ENCODE measurements at regions not wholly inside any gene's neighbourhood (a gene's known extent, or its start where the extent isn't known, plus 50 kb on each side); places are given as distances from the start of the nearest gene placed in this dataset.

DNA sequence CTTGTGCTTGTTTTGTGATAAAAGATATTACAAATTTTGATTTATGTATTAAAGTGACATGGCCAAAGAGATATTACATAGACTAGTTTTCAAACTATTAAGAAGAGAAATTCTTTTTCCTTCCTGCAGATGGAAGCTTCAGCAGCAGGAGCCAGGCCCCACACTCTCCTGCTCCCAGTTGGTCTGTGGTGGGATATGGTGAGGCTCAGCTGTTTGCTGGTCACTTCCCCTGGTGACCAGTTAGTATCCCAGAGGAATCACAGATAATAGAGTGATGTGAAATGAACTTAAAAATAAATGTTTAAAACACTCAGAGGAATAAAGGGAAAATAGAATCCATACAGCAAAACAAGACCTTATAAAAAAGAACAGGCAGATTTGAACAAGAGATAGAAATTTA lies 154.7 kb downstream of the KTN1 start:
- no peak for DNase-seq (ENCODE audit: low read depth)

DNA sequence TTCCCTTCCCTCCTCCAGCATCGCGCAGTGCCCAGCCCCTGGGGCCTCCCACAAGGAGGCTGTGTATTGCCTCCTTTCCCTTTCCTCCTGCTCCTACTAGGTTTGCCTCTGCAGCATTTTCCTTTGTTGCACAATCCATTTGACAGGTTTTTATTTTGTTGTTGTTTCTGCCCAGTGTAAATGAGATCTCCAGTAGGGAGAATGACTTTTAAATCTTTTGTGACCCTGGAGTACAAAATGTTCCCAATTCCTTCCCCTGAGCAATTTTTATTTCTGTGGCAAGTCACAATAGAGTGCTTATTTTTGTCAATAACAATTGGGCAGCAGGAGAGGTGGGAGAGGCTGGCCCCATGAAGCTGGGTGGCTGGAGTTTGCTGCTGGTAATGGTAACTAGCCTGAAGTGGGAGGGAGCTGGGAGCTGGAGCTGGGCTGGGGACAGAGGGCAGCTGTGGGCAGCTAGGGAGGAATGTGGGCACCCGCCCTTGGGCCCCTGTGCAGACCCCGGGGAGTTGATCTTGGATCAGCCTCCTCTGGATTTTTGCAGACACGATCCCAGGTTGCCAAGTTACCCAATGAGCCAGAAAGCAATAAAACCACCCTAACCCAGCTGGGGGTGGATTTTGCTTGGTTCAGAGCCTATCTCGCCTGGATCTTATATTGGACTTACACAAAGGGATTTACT lies 160.1 kb downstream of the KTN1 start:
- DNase-seq (ENCODE audit: low read depth): no peak

DNA sequence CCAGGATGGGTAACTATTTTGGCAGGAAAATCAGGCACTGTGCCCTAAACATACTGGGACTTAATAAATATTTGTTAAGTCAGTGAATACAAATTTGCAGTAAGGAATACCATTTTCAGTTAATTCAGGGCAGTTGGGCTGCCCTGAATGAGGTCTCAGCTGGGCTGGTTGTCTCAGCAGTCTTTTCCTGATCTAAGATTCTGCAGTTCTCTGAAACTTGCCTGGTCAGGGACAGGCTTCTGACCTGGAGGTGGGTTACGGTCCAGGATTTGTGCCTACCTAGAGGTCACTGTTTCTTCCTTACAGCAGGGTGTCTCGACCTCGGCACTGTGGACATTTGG lies 160.6 kb downstream of the KTN1 start:
- no peak for DNase-seq (ENCODE audit: low read depth)

DNA sequence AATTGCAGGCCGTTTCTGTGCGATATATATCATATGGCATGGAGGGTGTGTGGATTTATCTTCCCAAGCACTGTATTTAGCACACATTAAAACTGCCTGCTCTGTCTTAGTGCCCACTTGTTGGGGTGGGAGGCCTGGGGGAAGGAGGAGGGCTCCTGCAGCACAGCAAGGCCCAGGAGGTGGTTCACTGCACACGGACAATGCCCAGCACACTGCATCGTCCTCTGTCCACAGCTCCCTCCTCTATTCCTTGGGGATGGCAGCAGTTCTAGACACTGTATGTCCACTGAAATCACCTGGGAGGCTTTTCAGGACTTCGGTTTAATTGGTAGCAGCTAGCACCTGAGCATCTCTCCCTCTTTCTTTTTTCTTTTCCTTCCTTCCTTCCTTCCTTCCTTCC lies 161.2 kb downstream of the KTN1 start:
- DNase-seq (ENCODE audit: low read depth): no peak

DNA sequence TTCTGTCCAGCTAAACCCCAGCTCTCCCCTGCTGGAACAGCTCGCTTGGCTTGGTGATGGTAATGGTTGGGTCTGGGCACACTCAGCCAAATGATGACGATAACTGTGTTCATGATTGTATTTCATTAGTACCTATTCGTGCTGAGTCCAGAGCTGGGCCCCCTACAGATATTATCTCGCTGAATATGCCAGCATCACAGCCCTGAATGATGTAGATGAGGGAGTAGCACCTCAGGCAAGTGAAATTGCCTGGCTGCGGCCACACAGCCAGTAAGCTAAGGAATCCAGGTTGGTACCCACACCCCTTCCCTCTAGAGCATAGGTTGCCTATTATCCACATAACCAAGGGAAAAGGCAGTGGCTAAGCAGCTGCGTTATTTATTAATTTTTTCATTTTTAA lies 163.5 kb downstream of the KTN1 start:
- no peak for DNase-seq (ENCODE audit: low read depth)

DNA sequence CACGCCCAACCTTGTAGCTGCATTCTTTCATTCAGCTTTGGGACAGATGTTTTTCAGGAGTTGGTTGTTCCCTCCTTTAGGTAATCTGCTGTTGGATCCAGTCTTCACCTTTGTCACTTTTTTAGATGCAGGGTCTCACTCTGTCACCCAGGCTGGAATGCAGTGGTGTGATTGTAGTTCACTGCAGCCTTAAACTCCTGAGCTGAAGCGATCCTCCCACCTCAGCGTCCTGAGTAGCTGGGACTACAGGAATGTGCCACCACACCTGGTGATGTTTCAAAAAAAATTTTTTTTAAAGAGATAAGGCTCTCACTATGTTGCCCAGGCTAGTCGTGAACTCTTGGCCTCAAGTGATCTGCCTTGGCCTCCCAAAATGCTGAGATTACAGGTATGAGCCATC lies 164.3 kb downstream of the KTN1 start:
- no peak for DNase-seq (ENCODE audit: low read depth)

DNA sequence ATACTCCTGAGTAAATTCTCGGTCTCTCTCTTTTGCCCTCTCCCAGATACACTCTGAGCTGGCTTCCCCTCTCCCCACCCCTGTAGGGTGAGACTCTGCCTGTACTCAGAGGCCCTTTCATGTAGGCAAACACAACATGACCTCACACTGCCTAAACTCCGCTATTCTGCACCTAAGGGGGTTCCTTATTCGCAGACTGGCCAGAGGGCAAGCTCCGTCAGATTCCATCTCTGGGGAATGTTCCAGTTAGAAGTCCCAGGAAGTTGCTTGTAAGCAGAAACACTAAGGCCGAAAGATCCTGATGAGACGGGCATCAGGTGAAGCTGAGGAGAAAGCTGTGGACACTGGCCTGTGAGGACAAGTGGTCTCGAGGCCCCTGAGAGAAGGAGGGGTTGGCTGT lies 165.9 kb downstream of the KTN1 start:
- no peak for DNase-seq (ENCODE audit: low read depth)

DNA sequence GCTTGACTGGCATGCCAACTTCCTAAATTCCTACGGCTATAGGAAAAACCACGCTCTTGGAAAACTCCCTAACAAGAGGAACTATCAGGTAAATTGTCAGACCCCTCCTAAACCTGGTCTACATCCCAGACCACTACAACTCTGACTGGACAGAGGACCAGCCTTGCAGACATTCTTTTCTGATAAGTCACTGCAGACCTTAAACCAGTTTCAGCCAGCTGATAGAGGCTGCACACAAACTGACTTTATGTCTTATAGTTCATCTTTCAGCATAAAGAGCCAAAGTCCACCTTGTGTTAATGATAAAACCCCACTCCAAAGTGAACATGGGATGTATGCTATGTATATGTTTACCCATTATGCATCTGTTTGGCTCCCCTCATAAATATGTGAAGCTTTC lies 166.6 kb downstream of the KTN1 start:
- no peak for DNase-seq (ENCODE audit: low read depth)

DNA sequence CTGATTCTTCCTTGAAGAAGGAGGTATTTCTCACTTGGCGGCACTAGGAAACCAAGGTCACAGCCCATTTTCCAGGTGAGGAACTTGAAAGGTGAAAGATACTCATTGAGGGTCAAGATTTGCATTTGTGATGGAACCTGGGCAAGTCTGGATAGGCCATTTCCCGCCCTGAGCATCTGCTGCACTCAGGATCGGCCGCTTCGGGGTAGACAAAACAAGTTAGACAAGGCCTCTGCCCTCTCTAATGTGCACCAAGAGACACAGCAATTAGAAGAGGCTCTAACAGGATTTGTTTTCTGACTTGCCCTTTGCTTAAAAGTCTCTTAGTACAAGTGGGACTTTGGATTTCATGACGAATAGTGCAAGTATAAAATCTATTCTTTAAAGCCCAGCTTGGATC lies 167.2 kb downstream of the KTN1 start:
- no peak for DNase-seq (ENCODE audit: low read depth)

DNA sequence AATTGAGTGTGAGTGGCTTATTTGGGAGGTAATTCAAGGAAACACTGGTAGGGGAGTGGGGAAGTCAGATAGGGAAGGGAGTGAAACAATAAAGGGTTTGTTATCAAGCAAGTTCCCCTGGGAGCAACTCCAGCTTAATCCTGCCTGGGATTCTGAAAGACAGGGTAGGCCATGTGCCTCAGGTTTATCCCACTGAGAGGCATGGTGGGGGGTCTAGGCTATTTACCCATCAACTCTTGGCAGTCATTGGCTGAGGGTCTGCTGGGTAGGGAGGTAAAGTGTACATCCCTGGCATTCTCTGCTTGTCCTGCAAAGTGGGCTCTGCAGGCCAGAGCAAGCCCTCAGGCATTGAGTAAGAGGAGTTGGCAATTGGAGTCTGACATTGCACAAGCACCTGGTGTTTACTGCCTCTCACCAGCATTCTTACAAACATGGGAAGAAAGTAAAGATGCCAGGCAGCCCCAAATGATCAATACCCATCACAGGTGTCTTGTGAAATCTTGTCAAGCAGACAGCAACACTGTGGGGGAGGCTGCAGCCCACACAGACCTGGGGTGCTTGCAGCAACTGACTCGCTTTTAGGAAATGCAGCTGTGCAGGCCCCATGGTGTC lies 169.3 kb downstream of the KTN1 start:
- no peak for DNase-seq (ENCODE audit: low read depth)

DNA sequence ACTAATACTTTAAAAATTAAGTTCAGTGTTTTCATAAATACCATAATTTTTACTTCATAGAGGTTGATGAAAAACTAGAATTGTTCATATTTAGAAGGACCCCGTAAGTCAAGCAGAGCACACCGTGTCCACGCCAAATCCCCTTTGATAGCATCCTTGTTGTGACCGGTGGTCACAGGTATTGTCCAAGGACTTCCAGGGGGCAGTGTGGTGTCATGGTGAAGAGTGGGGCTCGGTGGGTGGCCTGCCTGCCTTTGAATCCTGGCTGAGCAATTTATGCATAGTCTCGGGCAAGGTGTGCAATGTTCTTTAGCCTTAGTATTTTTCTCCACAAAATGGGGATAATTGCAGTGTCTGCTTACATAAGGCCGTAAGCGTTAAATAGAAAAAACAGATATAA lies 169.9 kb downstream of the KTN1 start:
- DNase-seq (ENCODE audit: low read depth): no peak

DNA sequence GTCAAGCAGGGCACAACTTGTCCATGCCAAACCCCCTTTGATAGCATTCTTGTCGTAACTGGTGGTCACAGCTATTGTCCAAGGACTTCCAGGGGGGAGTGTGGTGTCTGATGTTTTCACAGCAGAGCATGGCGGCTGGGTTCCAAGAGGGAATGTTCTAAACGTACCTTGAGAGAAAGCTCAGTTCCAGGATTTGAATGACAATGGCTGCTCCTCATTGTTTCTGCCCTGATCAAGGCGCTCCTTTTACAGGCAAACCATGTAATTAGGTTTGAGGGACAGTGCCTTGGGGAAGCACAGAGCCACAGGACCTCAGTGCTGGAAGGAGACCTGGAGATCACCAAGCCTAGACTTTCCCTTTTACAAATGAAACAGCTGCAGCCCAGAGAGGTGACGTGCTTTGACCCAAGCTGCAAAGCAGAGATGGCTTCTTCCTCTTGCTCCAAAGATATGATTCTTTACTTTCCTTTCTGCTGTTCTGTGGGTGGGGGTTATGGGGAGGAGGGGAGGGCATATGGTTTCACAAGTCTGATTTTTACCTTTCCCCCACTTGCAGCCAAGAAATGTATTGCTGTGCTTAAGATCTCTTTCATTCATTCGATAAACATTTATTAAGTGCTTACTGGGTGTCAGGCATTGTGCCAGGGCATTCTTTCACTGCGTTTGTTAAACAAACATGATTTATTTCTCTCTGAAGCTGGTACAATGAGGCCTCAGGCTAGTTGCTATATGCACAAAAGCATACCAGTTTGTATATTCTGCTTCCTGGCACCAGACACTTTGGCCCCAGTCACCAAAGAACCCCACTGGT lies 172.8 kb downstream of the KTN1 start:
- DNase-seq (ENCODE audit: low read depth): no peak

DNA sequence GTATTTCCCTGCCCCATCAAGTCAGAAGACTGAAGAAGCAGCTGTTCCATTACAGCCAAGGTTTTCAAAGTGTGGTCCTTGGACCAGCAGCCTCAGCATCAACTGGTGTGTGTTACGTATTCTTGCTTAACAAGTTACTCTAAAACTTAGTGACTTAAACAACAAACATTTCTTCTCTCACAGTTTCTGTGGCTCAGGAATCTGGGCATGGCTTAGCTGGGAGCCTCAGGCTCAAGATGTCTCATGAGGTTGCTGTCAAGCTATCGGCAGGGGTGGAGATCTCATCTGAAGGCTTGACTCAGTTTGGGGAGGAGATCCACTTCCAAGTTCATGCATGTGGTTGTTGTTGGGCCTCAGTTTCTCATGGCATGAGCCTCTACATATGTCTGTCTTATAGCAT lies 174.5 kb downstream of the KTN1 start:
- no peak for DNase-seq (ENCODE audit: low read depth)

DNA sequence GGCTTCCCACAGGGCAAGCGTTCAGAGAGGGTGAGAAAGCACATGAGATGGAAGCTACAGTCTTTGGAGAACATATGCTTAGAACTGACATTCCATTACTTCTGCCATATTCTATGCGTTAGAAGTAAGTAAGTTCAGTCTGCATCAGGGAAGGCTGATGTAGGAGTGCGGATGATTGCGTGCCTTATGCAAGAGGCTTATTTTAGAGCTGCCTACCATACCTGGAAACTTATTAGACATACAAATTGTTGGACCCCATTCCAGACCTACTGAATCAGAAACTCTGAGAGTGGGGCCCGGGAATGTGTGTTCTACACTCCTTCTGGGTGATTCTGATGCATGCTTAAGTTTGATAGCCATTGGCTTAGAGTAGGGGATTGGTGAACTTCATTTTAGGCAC lies 174.9 kb downstream of the KTN1 start:
- DNase-seq (ENCODE audit: low read depth): no peak

DNA sequence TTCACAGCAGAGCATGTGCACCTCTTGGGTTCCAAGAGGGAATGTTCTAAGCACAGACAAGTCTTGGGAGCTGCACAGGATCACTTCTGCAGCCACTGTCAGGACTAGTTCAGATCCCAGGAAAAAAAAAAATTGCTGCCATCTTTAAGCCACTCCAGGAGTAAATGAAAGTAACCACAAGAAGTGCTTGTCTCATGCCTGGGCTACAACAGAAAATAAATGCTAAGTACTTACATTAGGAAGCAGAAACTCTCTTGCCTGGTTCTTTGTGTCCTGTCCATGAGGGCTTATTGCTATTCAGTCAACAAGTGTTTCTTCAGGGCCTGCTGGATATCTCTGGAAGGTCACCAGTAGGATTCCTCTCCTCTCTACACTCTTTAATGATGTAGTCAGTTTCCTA lies 176.1 kb downstream of the KTN1 start:
- no peak for DNase-seq (ENCODE audit: low read depth)

DNA sequence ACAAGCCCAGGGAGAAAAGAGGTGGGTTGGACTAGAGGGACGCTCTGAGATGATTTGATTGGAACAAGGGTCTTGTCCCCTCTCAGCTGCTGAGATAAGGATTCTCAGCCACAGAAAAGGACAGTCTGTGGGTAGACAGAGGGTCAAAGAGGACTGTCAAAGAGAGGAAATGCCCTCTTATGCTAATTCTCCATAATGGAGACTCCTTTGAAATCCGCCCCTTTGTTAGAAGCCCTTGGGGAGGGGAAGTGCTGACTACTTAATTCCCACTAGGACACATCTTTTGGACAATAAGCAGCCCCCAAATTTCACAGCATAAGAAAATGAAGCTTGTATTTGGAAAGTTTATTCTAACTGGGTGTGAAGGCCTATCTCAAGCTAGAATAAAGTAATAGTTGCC lies 176.6 kb downstream of the KTN1 start:
- DNase-seq (ENCODE audit: low read depth): no peak

DNA sequence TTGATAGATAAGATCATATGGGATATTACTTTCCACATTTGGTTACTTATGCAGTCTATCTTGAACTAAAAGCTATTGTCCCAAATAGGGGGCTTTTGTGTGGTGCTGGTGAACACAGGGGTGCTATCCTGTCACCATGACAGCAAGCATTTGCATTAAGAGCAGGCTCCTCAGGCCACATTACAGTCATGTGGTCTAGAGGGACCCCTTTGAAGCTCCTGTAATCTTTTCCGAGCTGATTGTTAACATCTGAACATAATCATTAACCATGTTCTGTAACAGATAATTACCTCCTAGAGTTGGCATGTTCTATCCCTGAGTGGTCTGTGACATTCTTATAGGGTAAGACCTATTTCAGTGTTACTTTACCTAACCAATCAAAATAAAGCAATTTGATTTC lies 178.8 kb downstream of the KTN1 start:
- DNase-seq (ENCODE audit: low read depth): no peak

DNA sequence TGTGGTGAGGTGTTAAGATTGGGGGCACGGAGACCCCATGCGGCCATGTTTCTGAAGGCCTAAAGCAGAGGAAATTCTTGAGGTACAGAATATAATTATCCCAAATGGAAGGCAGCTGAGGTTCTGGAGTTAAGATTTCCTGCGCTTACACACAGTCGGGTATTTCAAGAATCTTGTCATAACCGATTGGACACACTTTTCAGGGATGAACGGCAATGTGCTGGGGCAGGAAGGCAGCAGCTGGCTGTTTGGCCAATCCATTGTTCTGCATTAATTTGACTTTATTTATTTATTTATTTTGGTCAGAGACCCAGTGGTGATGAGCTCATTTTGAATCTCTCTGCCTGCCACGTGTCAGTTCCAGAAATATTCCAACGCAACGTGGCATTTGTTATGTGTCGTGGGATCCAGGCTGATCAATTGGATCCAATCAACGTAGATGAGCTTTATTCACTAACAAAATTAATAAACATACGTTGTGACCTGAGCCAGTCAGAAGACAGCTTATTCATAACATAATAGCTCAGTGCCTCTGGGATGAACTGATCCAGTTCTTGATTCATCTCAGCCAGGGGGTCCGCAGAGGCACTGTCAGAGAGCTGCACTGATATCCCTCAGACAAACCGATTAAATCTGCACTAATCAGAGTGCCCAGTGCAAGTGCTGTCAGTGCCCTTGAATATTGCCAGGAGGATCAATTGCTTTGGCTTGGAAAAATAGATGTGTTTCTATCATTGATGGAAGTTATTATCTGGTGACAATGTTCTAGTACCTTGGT lies 181.0 kb downstream of the KTN1 start:
- no peak for DNase-seq (ENCODE audit: low read depth)

DNA sequence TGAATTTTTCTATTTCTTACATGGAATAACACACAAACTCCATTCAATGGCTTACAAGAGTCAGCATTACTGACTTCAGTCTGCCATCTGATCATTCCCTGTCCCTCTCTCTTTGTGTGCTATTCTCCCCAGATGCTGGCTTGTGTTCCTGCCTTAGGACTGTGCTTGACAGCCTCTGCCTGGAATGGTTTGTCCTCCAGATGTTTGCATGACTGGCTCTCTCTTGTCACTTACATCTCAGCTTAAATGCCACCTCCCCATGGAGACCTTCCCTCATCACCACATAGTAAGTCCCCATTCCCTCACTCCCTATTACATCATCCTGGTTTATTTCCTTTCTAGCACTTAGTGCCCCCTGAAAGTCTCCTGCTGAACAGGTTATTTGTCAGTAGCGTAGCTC lies 181.6 kb downstream of the KTN1 start:
- DNase-seq (ENCODE audit: low read depth): no peak

DNA sequence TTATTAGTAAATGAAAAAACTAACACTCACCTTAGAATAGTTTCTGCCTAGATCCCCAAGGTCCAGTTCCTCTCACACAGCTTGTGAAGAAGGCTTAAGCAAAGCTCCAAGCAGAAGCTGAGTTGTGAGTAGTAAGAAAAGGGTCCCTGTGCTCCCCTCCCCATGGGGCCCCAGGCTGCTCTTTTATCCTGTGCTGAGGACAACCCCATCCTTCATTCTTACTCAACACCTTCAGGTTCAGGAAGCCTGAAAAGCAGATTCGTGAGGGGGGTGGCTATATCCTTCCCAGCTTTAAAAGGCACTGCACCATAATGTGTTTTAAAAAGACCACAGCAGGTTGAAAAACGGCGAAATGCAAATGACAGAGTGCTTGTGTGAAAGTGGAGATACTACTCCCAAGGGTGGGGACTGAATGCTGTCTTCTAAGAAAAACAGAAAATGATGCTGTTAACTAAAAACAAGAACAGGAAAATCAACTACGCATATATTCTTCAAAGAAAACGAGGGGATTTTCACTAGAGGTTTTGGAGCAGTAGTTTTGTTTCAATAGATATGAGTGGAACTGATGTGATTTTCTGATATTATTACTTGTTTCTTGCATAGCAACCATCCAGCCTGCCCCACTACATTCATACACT lies 182.7 kb downstream of the KTN1 start:
- DNase-seq (ENCODE audit: low read depth): no peak

DNA sequence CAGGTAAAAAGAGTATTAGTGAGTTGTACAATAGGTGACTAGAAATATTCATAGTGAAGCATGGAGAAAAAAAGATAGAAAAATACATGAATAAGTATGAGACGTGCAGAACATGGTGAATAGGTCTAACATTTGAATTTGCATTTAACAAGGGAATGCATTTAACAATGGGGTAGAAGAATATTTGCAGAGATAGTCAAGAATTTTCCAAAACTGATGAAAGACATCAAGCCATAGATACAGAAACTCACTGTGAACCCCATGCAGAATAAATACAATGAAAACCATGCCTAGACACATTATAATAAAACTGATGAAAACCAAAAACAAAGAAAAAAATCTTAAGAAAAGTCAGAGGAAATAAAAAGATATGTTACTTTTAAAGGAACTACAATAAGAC lies 184.8 kb downstream of the KTN1 start:
- DNase-seq (ENCODE audit: low read depth): no peak

DNA sequence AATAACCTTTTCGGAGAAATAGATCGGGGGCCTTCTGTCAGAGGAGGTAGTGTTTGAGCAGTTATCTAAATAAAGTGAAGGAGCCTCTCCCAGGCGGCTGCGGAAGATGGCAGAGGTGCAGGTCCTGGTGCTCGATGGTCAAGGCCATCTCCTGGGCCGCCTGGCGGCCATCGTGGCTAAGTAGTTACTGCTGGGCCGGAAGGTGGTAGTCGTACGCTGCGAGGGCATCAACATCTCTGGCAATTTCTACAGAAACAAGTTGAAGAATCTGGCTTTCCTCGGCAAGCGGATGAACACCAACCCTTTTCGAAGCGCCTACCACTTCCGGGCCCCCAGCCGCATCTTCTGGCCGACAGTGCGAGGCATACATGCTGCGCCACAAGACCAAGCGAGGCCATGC lies 186.1 kb downstream of the KTN1 start:
- DNase-seq (ENCODE audit: low read depth): no peak
